ENCODE measurements at regions not wholly inside any gene's neighbourhood (a gene's known extent, or its start where the extent isn't known, plus 50 kb on each side); places are given as distances from the start of the nearest gene placed in this dataset.
A peak's percentile ranks its signal among the peaks of the same experiment; 100 is the strongest.

- DNase-seq, result no peak
These were observed 120.9 kb upstream of the CDH19 start for GRCh38 chr18:66724664-66725356.

- DNase-seq, result no peak
These were observed 118.8 kb upstream of the CDH19 start for GRCh38 chr18:66722671-66723070.

- no peak for DNase-seq
These were observed 104.8 kb upstream of the CDH19 start for GRCh38 chr18:66708646-66709045.

- no peak for DNase-seq
These were observed 103.6 kb upstream of the CDH19 start for GRCh38 chr18:66707473-66707872.

GRCh38 chr18:66695281-66695680 is 91.4 kb upstream of the CDH19 start:
- DNase-seq, result no peak

GRCh38 chr18:66694852-66695251 is 91.0 kb upstream of the CDH19 start:
- DNase-seq, result no peak

- no peak for DNase-seq
These were observed 83.7 kb upstream of the CDH19 start for GRCh38 chr18:66687635-66688034.

GRCh38 chr18:66682855-66683322 is 79.0 kb upstream of the CDH19 start:
- peak; percentile 50 for DNase-seq

- DNase-seq, result no peak
These were observed 72.8 kb upstream of the CDH19 start for GRCh38 chr18:66676699-66677098.

- peak; percentile 37 for DNase-seq
These were observed 70.4 kb upstream of the CDH19 start for GRCh38 chr18:66674286-66674685.

- no peak for DNase-seq
These were observed 64.8 kb upstream of the CDH19 start for GRCh38 chr18:66668706-66669105.

- DNase-seq, result no peak
These were observed 58.7 kb upstream of the CDH19 start for GRCh38 chr18:66662632-66663031.

GRCh38 chr18:66655407-66655806 is 51.5 kb upstream of the CDH19 start:
- DNase-seq, result no peak
